ENCODE measurements at regions not wholly inside any gene's neighbourhood (a gene's known extent, or its start where the extent isn't known, plus 50 kb on each side); places are given as distances from the start of the nearest gene placed in this dataset.

- H3K27me3 ChIP-seq (ENCODE audit: control insufficient read depth in 1 of 2, insufficient read depth in 2 of 2, low read length in 2 of 2): no peaks in the 10 kb centered on the region
- Mint-ChIP-seq H3K4me1 (ENCODE audit: low read depth) (no peaks in the 10 kb centered on the region), H3K27ac (no peak overlapping the region), H3K9me3 (peaks cover 22% of the 10 kb centered on the region), H3K36me3 (ENCODE audit: low read depth) (no peaks in the 10 kb centered on the region), H3K27me3 (no peaks in the 10 kb centered on the region), H3K4me3 (no peak overlapping the region)
- intact Hi-C loops (cut with DNase I, micrococcal nuclease): no loop called here
- no peak overlapping the region for H3K27ac ChIP-seq (ENCODE audit: low read depth in 1 of 2, low read length in 2 of 2)
- DNase-seq (no peak), ATAC-seq (ENCODE audit: poor library complexity) (no peak)
- H3K9me3 ChIP-seq (ENCODE audit: control insufficient read depth in 1 of 2, insufficient read depth in 1 of 2, low read length in 2 of 2): peaks cover 0 to 4% of the 10 kb centered on the region in 2 experiments
- ChIA-PET CTCF (no interaction called here), POLR2A (no interaction called here)
- no peaks in the 10 kb centered on the region for H3K4me1 ChIP-seq (ENCODE audit: insufficient read depth, low read length)
- H3K4me3 ChIP-seq (ENCODE audit: low read length): no peak overlapping the region
- H3K36me3 ChIP-seq (ENCODE audit: insufficient read depth, low read length): no peaks in the 10 kb centered on the region
- TF ChIP-seq CTCF (IDR thresholded peaks at IDR 0.05): no peak
Observed at GRCh38 chr6:18861204-18861603, 474.1 kb downstream of the RNF144B start.

- Mint-ChIP-seq H3K4me1 (ENCODE audit: low read depth) (no peaks in the 10 kb centered on the region), H3K27me3 (no peaks in the 10 kb centered on the region), H3K9me3 (peaks cover 9% of the 10 kb centered on the region), H3K36me3 (ENCODE audit: low read depth) (no peaks in the 10 kb centered on the region), H3K27ac (no peak overlapping the region), H3K4me3 (no peak overlapping the region)
- intact Hi-C loops (cut with DNase I, micrococcal nuclease): no loop called here
- Histone ChIP-seq H3K27me3 (ENCODE audit: control insufficient read depth in 1 of 2, insufficient read depth in 2 of 2, low read length in 2 of 2) (no peaks in the 10 kb centered on the region), H3K4me3 (ENCODE audit: low read length) (no peak overlapping the region), H3K36me3 (ENCODE audit: insufficient read depth, low read length) (no peaks in the 10 kb centered on the region), H3K4me1 (ENCODE audit: insufficient read depth, low read length) (no peaks in the 10 kb centered on the region), H3K27ac (ENCODE audit: low read depth in 1 of 2, low read length in 2 of 2) (no peak overlapping the region), H3K9me3 (ENCODE audit: control insufficient read depth in 1 of 2, insufficient read depth in 1 of 2, low read length in 2 of 2) (no peaks in the 10 kb centered on the region)
- ATAC-seq (ENCODE audit: poor library complexity) (no peak), DNase-seq (no peak)
- CTCF ChIA-PET: no interaction called here
- no peak for TF ChIP-seq CTCF (IDR thresholded peaks at IDR 0.05)
- POLR2A ChIA-PET: no interaction called here
Observed at GRCh38 chr6:18883268-18883667, 496.1 kb downstream of the RNF144B start.

- Mint-ChIP-seq H3K4me3 (no peak overlapping the region), H3K9me3 (peaks cover 7% of the 10 kb centered on the region), H3K27ac (no peak overlapping the region), H3K36me3 (ENCODE audit: low read depth) (no peaks in the 10 kb centered on the region), H3K4me1 (ENCODE audit: low read depth) (no peaks in the 10 kb centered on the region), H3K27me3 (no peaks in the 10 kb centered on the region)
- no peak overlapping the region for H3K27ac ChIP-seq (ENCODE audit: low read depth in 1 of 2, low read length in 2 of 2)
- DNase-seq (no peak), ATAC-seq (ENCODE audit: poor library complexity) (no peak)
- H3K4me3 ChIP-seq (ENCODE audit: low read length): no peak overlapping the region
- intact Hi-C loops (cut with DNase I, micrococcal nuclease): no loop called here
- H3K9me3 ChIP-seq (ENCODE audit: control insufficient read depth in 1 of 2, insufficient read depth in 1 of 2, low read length in 2 of 2): no peaks in the 10 kb centered on the region
- no peak for TF ChIP-seq CTCF (IDR thresholded peaks at IDR 0.05)
- no peaks in the 10 kb centered on the region for H3K4me1 ChIP-seq (ENCODE audit: insufficient read depth, low read length)
- H3K36me3 ChIP-seq (ENCODE audit: insufficient read depth, low read length): no peaks in the 10 kb centered on the region
- CTCF ChIA-PET: no interaction called here
- POLR2A ChIA-PET: no interaction called here
- no peaks in the 10 kb centered on the region for H3K27me3 ChIP-seq (ENCODE audit: control insufficient read depth in 1 of 2, insufficient read depth in 2 of 2, low read length in 2 of 2)
Observed at GRCh38 chr6:18883851-18884250, 496.7 kb downstream of the RNF144B start.

Data from CD4-positive, alpha-beta T cell (primary cell).